ENCODE measurements at regions not wholly inside any gene's neighbourhood (a gene's known extent, or its start where the extent isn't known, plus 50 kb on each side); places are given as distances from the start of the nearest gene placed in this dataset.
A peak's percentile ranks its signal among the peaks of the same experiment; 100 is the strongest.
"Not testable (repeated sequence)": the region's sequence is repeated elsewhere in the genome, so short reads cannot be mapped to it uniquely, and the experiment has no call there.

GRCh38 chr9:105978336-105978735 lies 284.0 kb downstream of the TMEM38B start:
- DNase-seq (ENCODE audit: low spot score) = no peak

GRCh38 chr9:105978826-105979225 lies 284.5 kb downstream of the TMEM38B start:
- DNase-seq (ENCODE audit: low spot score) = no peak

GRCh38 chr9:105979290-105979689 lies 284.9 kb downstream of the TMEM38B start:
- no peak for DNase-seq (ENCODE audit: low spot score)

- no peak for DNase-seq (ENCODE audit: low spot score)
Observed at GRCh38 chr9:105984714-105985113, 290.4 kb downstream of the TMEM38B start.

GRCh38 chr9:105993116-105993854 lies 298.9 kb downstream of the TMEM38B start:
- no peak for DNase-seq (ENCODE audit: low spot score)

GRCh38 chr9:105993921-105994715 lies 299.8 kb downstream of the TMEM38B start:
- DNase-seq (ENCODE audit: low spot score) = no peak

- no peak for DNase-seq (ENCODE audit: low spot score)
Observed at GRCh38 chr9:105994970-105995369, 300.6 kb downstream of the TMEM38B start.

GRCh38 chr9:106017198-106017740 lies 322.9 kb downstream of the TMEM38B start:
- DNase-seq (ENCODE audit: low spot score) = no peak

GRCh38 chr9:106019039-106019680 lies 324.8 kb downstream of the TMEM38B start:
- no peak for DNase-seq (ENCODE audit: low spot score)

GRCh38 chr9:106019702-106020101 lies 325.4 kb downstream of the TMEM38B start:
- no peak for DNase-seq (ENCODE audit: low spot score)

- no peak for DNase-seq (ENCODE audit: low spot score)
Observed at GRCh38 chr9:106020186-106020585, 325.8 kb downstream of the TMEM38B start.

GRCh38 chr9:106023455-106023854 lies 329.1 kb downstream of the TMEM38B start:
- DNase-seq (ENCODE audit: low spot score) = no peak

- DNase-seq (ENCODE audit: low spot score) = peak; percentile 10
Observed at GRCh38 chr9:106025453-106025852, 331.1 kb downstream of the TMEM38B start.

GRCh38 chr9:106030146-106030545 lies 335.8 kb downstream of the TMEM38B start:
- DNase-seq (ENCODE audit: low spot score) = not testable (repeated sequence)

- no peak for DNase-seq (ENCODE audit: low spot score)
Observed at GRCh38 chr9:106032978-106033377, 338.6 kb downstream of the TMEM38B start.

GRCh38 chr9:106035806-106036205 lies 341.5 kb downstream of the TMEM38B start:
- DNase-seq (ENCODE audit: low spot score) = no peak

GRCh38 chr9:106038266-106039001 lies 344.1 kb downstream of the TMEM38B start:
- no peak for DNase-seq (ENCODE audit: low spot score)

GRCh38 chr9:106039151-106039935 lies 345.0 kb downstream of the TMEM38B start:
- no peak for DNase-seq (ENCODE audit: low spot score)

- DNase-seq (ENCODE audit: low spot score) = not testable (repeated sequence)
Observed at GRCh38 chr9:106041920-106042319, 347.6 kb downstream of the TMEM38B start.

- no peak for DNase-seq (ENCODE audit: low spot score)
Observed at GRCh38 chr9:106051545-106051944, 357.2 kb downstream of the TMEM38B start.

- DNase-seq (ENCODE audit: low spot score) = no peak
Observed at GRCh38 chr9:106052166-106052565, 357.8 kb downstream of the TMEM38B start.

Measured in HuH-7 (cell line).